HS-27A (cell line): ENCODE measurements at regions not wholly inside any gene's neighbourhood (a gene's known extent, or its start where the extent isn't known, plus 50 kb on each side); places are given as distances from the start of the nearest gene placed in this dataset.
"Not testable (repeated sequence)": the region's sequence is repeated elsewhere in the genome, so short reads cannot be mapped to it uniquely, and the experiment has no call there.

Experiments used
- DNase-seq: peaks from one replicate; pipeline ENCODE4 v3.0.0-alpha.2; 2012; ENCODE audit warnings: low read depth, missing footprints

GRCh38 chr10:34957531-34957930, 132.6 kb downstream of the CUL2 start:
- DNase-seq = no peak

- DNase-seq = no peak
Observed at GRCh38 chr10:34956756-34957155, 133.4 kb downstream of the CUL2 start.

- no peak for DNase-seq
Observed at GRCh38 chr10:34955391-34955790, 134.8 kb downstream of the CUL2 start.

GRCh38 chr10:34954142-34954541, 136.0 kb downstream of the CUL2 start:
- DNase-seq = no peak

- not testable (repeated sequence) for DNase-seq
Observed at GRCh38 chr10:34951263-34951887, 136.3 kb upstream of the PARD3 start.

GRCh38 chr10:34945951-34946522, 130.9 kb upstream of the PARD3 start:
- DNase-seq = not testable (repeated sequence)

- DNase-seq = no peak
Observed at GRCh38 chr10:34941471-34942357, 126.6 kb upstream of the PARD3 start.

- DNase-seq = no peak
Observed at GRCh38 chr10:34940436-34940835, 125.3 kb upstream of the PARD3 start.

- no peak for DNase-seq
Observed at GRCh38 chr10:34938399-34938670, 123.2 kb upstream of the PARD3 start.

- DNase-seq = not testable (repeated sequence)
Observed at GRCh38 chr10:34937643-34938398, 122.7 kb upstream of the PARD3 start.

- DNase-seq = no peak
Observed at GRCh38 chr10:34936061-34936460, 121.0 kb upstream of the PARD3 start.

- no peak for DNase-seq
Observed at GRCh38 chr10:34933676-34934075, 118.6 kb upstream of the PARD3 start.

- no peak for DNase-seq
Observed at GRCh38 chr10:34932235-34932634, 117.1 kb upstream of the PARD3 start.

GRCh38 chr10:34931216-34931615, 116.1 kb upstream of the PARD3 start:
- no peak for DNase-seq

- no peak for DNase-seq
Observed at GRCh38 chr10:34922138-34922537, 107.0 kb upstream of the PARD3 start.

- DNase-seq = no peak
Observed at GRCh38 chr10:34920578-34920977, 105.5 kb upstream of the PARD3 start.

- no peak for DNase-seq
Observed at GRCh38 chr10:34918776-34919315, 103.8 kb upstream of the PARD3 start.

- no peak for DNase-seq
Observed at GRCh38 chr10:34918060-34918775, 103.1 kb upstream of the PARD3 start.

- DNase-seq = peak; percentile 2
Observed at GRCh38 chr10:34916314-34916713, 101.2 kb upstream of the PARD3 start.

- DNase-seq = no peak
Observed at GRCh38 chr10:34912771-34913170, 97.7 kb upstream of the PARD3 start.

GRCh38 chr10:34911661-34912205, 96.6 kb upstream of the PARD3 start:
- DNase-seq = no peak
